Panc1 (cell line): ENCODE measurements at regions not wholly inside any gene's neighbourhood (a gene's known extent, or its start where the extent isn't known, plus 50 kb on each side); places are given as distances from the start of the nearest gene placed in this dataset.

Experiments used
- ATAC-seq: fragments of 200-7000 bp; cut with Tn5 transposase; 2 replicates; pipeline ENCODE4 v1.9.1; 2020; ENCODE audit warnings: mild to moderate bottlenecking, moderate library complexity
- BruUV-seq: library from RNA; stranded (reverse); fragments of 400-500 nt; replicated peaks from 2 replicates; lab custom pipeline; 2021; lab: Mats Ljungman, UMichigan
- CTCF ChIA-PET: fragments of 300-600 bp; sonication (Branson Sonifier 250); formaldehyde crosslinking; loops from one replicate; lab custom pipeline; 2022; ENCODE audit warnings: antibody characterized with exemption; lab: Charles Lee
- POLR2A ChIA-PET: fragments of 300-600 bp; sonication (Branson Sonifier 250); formaldehyde crosslinking; loops from one replicate; lab custom pipeline; 2022; ENCODE audit warnings: antibody characterized with exemption; lab: Charles Lee
- DNase-seq: peaks from one replicate; pipeline ENCODE4 v3.0.0-alpha.2; 2010; ENCODE audit warnings: low read depth, low spot score
- H3K27ac ChIP-seq: 2 replicates; pipeline ENCODE4 v1.5.1; 2011; ENCODE audit warnings: mild to moderate bottlenecking, low read length, inconsistent platforms
- H3K27me3 ChIP-seq: fragments of 200-500 bp; sonication (Bioruptor generic); 2 replicates; pipeline ENCODE4 v1.6.0; 2014; ENCODE audit warnings: low read length, inconsistent platforms; ENCODE audit not compliant: control insufficient read depth, insufficient read depth
- H3K36me3 ChIP-seq: fragments of 200-500 bp; sonication (Bioruptor generic); 2 replicates; pipeline ENCODE4 v1.5.1; 2014; ENCODE audit warnings: inconsistent platforms, mild to moderate bottlenecking, low read length, moderate library complexity; ENCODE audit not compliant: control insufficient read depth, insufficient read depth
- H3K4me1 ChIP-seq: 2 replicates; pipeline ENCODE4 v1.5.1; 2011; ENCODE audit warnings: inconsistent platforms, mild to moderate bottlenecking, low read length, moderate library complexity; ENCODE audit not compliant: control insufficient read depth, insufficient read depth
- H3K4me3 ChIP-seq, 2 experiments: 2 replicates each; pipeline ENCODE4 v1.5.1; 2011 to 2012; ENCODE audit warnings: low read depth in 2 of 2, low read length in 2 of 2, mild to moderate bottlenecking in 2 of 2, inconsistent platforms in 1 of 2, moderate library complexity in 1 of 2
- H3K9me3 ChIP-seq: fragments of 200-500 bp; sonication (Bioruptor generic); 2 replicates; pipeline ENCODE4 v1.5.1; 2014; ENCODE audit warnings: low read depth, mild to moderate bottlenecking, inconsistent platforms, low read length, moderate library complexity; ENCODE audit not compliant: control insufficient read depth, insufficient read depth
- CTCF ChIP-seq: fragments of 450-650 bp; IDR thresholded peaks from 2 replicates; pipeline ENCODE4 v1.5.1; 2017; ENCODE audit warnings: mild to moderate bottlenecking
- POLR2AphosphoS5 ChIP-seq: IDR thresholded peaks from 2 replicates; pipeline ENCODE4 v1.6.1; 2012; ENCODE audit warnings: mild to moderate bottlenecking, low read depth, low read length, moderate library complexity
- REST ChIP-seq, 2 experiments: IDR thresholded peaks; 2 replicates each; pipeline ENCODE4 v1.6.1; 2011 to 2012; ENCODE audit warnings: low read depth in 2 of 2, control low read depth in 1 of 2, low read length in 1 of 2, mild to moderate bottlenecking in 1 of 2, moderate library complexity in 1 of 2; ENCODE audit not compliant: insufficient read depth in 1 of 2
- SIN3A ChIP-seq: IDR thresholded peaks from 2 replicates; pipeline ENCODE4 v1.6.1; 2012; ENCODE audit warnings: low read depth, mild to moderate bottlenecking, low read length, moderate library complexity, borderline replicate concordance; ENCODE audit not compliant: insufficient read depth
- TCF7L2 ChIP-seq: IDR thresholded peaks from 2 replicates; pipeline ENCODE4 v1.6.1; 2011; ENCODE audit warnings: mild to moderate bottlenecking, low read depth, low read length, inconsistent platforms
- in situ Hi-C: cut with HindIII; loops from 2 replicates; pipeline ENCODE4 v1.10.0; 2016; ENCODE audit warnings: low sequenced_read_pairs, low pct_unique_long_range_greater_than_20kb
- intact Hi-C: fragments of 100-400 bp; cut with micrococcal nuclease; formaldehyde crosslinking; loops from one replicate; pipeline ENCODE4 v1.10.0; 2022; ENCODE audit not compliant: unreplicated experiment

DNA sequence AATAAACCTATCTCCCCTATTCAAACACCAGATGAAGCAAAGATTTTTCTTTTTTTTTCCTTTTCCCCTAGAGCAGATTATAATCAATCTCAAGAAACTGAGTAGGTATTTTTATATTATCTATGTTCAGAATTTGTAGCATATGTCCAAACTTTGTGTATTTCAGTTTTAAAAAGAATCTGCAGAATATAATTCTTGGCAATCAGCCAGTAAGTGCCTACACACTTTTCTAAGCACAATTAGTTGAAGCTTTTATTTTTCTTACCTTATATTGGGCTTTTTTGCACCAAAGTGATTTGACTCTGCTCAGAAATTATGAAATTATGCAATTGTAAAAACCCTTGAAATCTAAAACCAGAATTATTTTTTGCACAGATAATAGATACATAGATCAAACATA lies 315.8 kb upstream of the PHF14 start:
- Histone ChIP-seq H3K27ac (no peak overlapping the region), H3K4me1 (no peaks in the 10 kb centered on the region), H3K4me3 (no peak overlapping the region), H3K9me3 (no peaks in the 10 kb centered on the region), H3K36me3 (no peaks in the 10 kb centered on the region), H3K27me3 (no peaks in the 10 kb centered on the region)
- ChIA-PET CTCF (no interaction called here), POLR2A (interaction anchor here (0.6 kb wide), 1 partner anchor 85 kb away, joined by 3 read pairs; no protein-coding TSS in a partner anchor)
- BruUV-seq: no TSS peak
- ATAC-seq: no peak
- DNase-seq: no peak
- intact Hi-C loops: no loop called here
- in situ Hi-C loops: no loop called here
- TF ChIP-seq TCF7L2 (no peak), SIN3A (no peak), REST (IDR thresholded peaks at IDR 0.05; ENCODE audit: insufficient read depth in 1 of 2, low read depth in 2 of 2, low read length in 1 of 2) (no peak), CTCF (no peak), POLR2AphosphoS5 (no peak)

GRCh38 chr7:10662491-10662890 lies 311.2 kb upstream of the PHF14 start:
- no peak for DNase-seq
- no peak overlapping the region for H3K27ac ChIP-seq
- CTCF ChIA-PET: no interaction called here
- no peaks in the 10 kb centered on the region for H3K27me3 ChIP-seq
- intact Hi-C loops: no loop called here
- no TSS peak for BruUV-seq
- H3K9me3 ChIP-seq: no peaks in the 10 kb centered on the region
- no peak overlapping the region for H3K4me3 ChIP-seq
- POLR2A ChIA-PET: no interaction called here
- H3K4me1 ChIP-seq: no peaks in the 10 kb centered on the region
- ATAC-seq: no peak
- in situ Hi-C loops: no loop called here
- TF ChIP-seq SIN3A: no peak
- TF ChIP-seq REST (IDR thresholded peaks at IDR 0.05; ENCODE audit: insufficient read depth in 1 of 2, low read depth in 2 of 2, low read length in 1 of 2): no peak
- no peak for TF ChIP-seq TCF7L2
- TF ChIP-seq POLR2AphosphoS5: no peak
- TF ChIP-seq CTCF: no peak
- no peaks in the 10 kb centered on the region for H3K36me3 ChIP-seq
